CD4-positive, alpha-beta T cell treated with Interleukin-6 for 4 hours (primary cell): ENCODE measurements at regions not wholly inside any gene's neighbourhood (a gene's known extent, or its start where the extent isn't known, plus 50 kb on each side); places are given as distances from the start of the nearest gene placed in this dataset.

ENCODE experiments used
- DNase-seq: peaks from one replicate; pipeline ENCODE4 v3.0.0-alpha.2; 2020; ENCODE audit warnings: mixed read lengths

DNA sequence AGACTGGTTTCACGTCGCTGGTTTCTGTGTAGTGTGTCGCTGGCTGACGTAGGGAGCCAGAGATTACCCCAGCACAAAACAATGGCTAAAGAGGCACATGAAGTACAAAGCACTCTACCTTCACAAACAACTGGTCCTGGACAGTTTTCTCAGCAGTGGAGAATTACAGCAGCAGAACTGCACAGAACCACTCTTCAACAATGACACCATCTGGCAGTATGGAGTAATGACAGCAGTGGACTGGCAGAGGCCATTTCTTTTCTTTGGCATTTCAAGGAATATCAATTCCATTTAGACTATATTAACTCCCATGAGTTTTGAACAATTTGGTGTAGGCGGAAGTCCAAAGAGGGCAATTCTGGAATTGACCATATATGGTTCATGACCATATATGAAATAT lies 1074.1 kb downstream of the AACS start:
- DNase-seq = no peak

GRCh38 chr12:126144603-126145002 lies 1079.4 kb downstream of the AACS start:
- DNase-seq = no peak

DNA sequence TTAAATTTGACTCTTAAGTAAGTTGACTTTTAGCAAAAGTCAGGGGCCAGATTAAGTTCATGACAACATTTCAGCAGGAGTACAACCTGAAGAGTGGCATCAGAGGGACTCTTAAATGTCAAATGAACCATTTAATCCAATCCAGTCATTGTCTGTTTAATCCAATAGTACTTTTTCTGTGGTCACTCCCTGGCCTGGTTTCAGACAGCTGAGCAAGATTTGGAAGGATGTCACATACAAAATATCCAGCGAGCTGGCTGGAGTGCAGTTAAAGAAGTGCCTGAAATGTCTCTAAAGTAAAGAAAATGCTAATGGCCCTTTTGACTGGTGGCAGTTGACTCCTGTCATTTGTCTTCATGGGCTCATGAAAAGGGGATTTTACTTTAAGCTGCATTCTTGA lies 1082.1 kb downstream of the AACS start:
- DNase-seq = no peak

DNA sequence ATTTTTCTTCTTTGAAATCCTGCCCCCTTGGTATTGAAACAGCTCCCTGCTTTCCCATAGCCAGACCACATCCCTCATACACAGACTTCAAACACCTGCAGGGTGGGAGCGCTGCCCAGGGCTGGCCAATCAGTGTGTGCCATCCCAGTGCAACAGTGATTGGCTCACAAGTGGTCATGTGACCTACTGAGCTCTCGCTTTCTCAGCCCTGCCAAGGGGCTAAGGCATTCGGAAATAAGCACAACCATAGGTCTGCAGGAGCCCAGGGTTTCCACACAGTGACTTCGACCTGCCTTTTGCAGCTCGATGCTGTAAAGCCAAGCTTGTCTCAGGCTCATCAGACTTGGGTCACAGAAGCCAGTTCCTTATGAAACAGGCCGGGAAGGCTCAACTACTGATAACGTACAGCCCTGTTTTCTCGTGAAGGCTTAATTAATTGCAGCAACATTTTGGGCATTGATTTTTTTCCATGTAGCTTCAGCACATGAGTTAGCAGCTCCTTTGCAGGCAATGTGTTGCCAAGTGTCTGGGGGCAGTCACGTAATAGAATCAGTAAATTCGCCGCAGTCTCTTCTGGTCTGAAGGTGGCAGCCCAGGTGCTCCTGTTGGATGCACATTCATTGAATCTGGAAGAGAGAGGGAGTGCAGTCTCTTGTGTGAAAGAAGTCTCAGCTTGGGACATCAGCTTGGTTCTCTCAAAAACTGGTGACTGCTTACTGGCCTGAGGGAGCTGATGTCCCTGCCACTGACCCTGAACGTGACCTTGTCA lies 1091.8 kb downstream of the AACS start:
- no peak for DNase-seq

DNA sequence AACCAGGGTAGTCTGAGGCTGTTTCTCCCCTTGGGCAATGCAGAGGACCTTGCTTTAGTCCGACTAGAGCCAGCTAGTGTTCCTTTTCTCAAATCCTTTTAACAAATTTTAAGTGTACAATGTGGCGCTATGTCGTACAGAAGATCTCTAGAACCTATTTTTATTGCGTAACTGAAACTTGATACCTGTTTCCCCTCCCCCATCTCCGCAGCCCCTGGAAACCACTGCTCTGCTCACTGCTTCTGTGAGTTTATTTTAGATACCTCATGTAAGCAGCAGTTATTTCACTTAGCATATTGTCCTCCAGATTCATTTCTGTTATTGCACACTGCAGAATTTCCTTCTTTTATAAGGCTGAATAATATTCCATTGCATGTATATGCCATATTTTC lies 1092.3 kb downstream of the AACS start:
- DNase-seq = no peak

DNA sequence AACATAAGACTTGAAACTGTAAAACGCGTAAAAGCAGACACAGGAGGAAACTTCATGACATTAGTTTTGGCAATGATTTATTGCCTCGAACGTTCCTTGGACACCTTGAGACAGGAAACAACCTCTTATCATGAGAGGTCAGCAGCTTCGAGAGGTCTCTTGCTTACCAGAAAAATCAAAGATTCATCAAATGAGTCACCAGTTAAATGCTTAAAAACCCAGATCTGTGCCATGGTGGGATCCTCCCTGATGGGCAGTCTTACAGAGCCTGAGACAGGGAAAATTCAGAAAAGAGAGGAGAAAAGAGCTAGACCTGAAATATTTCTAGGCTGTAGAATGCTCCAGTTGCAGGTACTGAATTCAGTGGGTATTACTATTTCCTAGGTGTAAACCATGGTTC lies 1093.9 kb downstream of the AACS start:
- DNase-seq = no peak

DNA sequence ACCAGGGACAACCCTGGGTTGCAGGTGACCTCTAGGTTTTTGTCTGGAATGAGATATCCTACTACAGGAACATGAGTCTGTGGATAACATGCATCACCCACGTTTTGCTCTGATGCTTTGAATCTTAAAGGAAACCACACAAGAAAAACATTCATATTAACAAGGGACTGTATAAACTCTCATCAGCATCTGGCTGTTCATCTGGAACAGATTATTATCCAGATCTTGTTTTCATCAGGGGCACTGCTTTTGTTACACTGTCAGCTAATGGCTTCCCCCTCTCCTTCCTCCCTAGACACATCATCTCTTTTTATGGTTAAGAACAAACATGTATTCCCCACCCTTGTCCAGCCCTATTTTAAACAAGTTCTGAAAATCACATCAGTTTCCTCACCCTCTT lies 1095.7 kb downstream of the AACS start:
- no peak for DNase-seq

- no peak for DNase-seq
These were observed 1098.7 kb downstream of the AACS start for GRCh38 chr12:126163984-126164383.

GRCh38 chr12:126171937-126172559 lies 1106.8 kb downstream of the AACS start:
- no peak for DNase-seq

DNA sequence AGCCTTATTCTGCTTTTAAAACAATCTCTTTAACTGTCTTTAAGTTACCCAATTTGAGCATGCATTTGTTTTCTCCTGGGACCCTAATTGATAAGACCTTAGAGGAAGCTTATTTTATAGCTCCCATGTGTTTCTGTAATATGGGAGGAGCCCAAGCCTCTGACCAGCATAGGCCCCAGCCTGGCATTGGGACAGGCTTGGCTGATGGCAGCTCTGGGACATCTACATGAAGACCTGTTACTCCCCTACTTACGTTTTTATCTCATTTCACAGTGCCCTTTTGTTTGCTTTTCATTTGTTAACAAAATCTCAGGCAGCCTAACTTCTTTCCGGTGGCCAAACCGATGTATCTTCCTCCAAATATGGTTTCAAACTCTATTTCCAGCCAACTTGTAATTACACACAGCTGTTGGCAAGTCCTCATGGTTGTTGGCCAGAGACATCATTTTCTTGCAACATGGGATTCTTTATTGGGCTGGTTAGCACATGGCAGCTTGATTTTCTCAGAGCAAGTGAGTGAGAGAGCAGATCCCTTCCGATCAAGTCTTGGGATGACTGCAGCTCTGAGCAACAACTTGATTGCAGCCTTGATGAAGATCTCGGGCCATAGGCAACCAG lies 1117.5 kb downstream of the AACS start:
- DNase-seq = no peak

DNA sequence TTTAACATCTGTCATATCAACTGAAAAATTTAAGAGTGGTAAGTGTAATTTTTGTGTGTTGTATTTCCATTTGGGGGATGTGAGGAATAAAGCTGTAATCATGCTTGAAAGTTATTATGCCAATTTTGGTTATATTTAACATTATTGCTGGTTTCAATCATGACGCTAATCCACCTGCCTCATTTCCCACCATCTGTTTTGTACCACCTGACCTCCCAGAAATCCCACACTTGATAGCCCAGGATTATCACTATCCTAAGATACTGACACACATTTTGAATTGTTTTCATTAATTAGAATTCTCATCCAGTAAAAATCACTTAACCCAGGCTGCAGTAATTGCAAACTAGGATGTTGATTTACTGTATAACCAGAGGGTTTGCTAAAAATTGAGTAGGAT lies 1119.8 kb downstream of the AACS start:
- DNase-seq = no peak

DNA sequence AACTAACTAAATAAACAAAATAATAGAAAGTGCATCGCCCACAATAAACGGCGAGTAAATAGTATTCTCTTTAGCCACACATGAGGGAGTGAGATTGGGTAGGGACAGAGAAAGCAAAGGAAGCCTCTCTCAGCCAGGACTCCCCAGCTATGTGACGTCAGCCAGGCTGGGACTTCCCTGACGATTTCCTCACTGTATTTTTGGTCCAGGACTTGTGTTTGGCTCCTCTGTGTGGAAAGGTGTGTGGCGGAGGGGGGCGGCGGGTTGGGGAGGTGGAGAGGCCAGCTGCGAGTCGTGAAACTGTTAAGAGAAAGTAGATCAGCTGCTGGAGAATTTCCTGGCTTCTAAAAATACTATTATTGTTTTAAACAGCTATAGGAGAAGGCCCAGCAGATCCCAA lies 1124.6 kb downstream of the AACS start:
- no peak for DNase-seq

DNA sequence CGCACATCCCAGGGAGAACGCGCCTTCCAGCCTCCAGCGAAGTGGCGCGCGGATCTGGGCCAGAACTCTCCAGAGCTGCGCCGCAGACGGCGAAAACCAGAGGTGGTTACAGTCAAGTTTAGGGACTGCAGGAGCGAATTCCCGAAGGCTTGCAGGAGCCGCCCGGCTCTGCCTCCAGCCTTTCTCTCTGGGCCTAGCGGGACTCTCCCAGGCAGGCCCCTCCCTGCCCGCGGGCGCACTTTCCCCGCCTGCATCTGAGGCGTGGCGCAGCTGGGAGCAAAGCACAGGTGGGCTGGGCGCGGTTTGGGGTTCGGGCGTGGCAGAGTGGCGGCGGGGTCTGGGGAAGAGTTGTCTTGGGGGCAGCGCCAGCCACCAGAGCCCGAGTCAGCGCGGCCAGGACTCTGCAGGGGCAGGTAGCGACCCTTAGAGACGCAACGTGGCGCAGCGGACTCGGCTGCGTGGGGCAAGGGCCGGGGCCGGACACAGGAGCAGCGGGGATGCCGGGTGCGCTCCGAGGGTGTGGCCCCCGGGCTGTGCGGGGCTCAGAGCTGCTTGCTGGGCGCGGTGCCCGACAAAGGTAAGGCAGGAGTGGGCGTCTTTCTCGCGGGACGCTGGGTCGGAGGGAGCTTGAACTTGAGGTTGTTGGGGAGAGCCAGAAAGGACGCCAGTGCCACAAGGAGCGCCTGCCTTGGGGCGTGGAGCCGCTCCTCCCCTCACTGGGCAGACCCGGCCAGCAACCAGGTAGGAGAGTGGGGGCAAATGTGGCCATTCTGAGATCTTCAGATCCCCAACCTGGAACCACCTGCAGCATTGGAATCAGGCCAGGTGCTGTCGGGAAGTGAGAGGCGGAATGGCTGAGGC lies 1126.0 kb downstream of the AACS start:
- DNase-seq = no peak

DNA sequence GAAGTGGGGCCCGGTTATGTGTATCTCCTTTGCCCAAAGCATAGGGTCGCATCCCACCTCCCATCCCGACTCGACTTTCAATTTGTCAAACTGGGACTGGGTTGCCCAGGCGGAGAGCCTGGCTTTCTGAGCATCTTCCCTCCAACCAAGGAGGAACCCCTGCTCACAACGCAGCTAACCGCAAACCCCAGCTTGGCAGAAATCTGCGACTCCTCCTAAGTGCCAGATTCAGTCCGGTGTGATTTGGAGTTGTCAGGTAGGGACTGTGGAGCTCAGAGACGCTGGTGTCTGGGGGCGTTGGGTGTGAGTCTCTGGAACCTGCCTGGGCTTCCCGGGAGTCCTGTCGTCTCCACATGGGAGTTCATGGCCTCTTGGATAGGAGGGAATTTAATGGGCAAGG lies 1126.7 kb downstream of the AACS start:
- no peak for DNase-seq

GRCh38 chr12:126193190-126193589 lies 1128.0 kb downstream of the AACS start:
- no peak for DNase-seq

GRCh38 chr12:126196263-126196662 lies 1131.0 kb downstream of the AACS start:
- no peak for DNase-seq

DNA sequence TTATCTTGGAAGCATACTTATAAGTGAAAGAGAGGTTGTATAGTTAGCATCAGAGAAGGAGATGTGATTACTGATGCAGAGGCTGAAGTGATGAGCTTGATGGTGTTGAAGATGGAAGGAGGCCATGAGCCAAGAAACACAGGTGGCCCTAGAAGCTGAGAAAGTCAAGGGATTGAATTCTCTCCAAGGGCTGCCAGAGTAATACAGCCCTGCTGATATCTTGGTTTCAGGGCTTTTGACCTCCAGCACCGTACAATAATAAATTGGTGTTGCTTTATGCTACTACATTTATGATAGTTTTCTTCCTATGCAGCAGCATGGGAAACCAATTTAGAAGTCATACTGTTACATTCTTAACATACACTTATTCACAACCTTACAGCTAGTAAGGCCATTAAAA lies 1133.3 kb downstream of the AACS start:
- no peak for DNase-seq

- no peak for DNase-seq
These were observed 1133.9 kb downstream of the AACS start for GRCh38 chr12:126198966-126199692.

- no peak for DNase-seq
These were observed 1136.8 kb downstream of the AACS start for GRCh38 chr12:126201981-126202537.

DNA sequence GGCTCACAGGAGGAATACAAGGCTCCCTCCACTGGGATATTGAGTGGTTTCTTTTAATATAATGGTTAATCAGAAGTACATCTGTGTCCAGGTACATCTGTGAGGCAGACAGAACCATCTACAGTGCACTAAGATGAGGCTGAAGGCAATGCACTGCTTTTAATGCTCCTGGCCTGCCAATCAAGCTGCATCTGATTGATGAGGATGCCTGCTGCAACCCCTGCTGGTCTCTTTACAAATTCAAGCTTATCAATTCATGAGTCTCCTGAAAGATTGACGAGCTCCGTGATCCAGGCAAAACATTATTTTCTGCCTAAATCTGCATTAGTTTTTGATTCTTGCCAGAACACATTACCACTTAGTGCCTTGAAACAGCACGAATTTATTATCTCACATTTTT lies 1139.1 kb downstream of the AACS start:
- no peak for DNase-seq

- no peak for DNase-seq
These were observed 1144.8 kb downstream of the AACS start for GRCh38 chr12:126210026-126210425.

DNA sequence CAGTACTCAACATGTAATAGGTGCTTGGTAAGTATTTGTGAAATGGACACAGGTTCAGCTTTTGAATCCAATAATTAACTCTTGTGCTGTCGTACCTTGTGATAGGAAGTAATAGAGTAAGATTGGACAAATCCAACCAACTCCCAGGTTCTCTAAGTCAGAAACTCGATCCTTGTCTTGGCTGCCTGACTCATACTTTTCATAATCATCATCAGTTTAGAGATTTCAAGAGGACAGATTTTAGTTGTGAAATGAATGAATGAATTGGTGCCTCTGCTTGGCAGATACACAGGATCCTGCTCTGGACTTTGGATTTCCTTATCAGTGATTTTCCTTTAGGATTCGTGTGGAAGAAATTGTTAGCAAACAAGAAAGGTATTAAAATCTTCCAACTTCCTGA lies 1145.2 kb downstream of the AACS start:
- no peak for DNase-seq
